ENCODE measurements at regions not wholly inside any gene's neighbourhood (a gene's known extent, or its start where the extent isn't known, plus 50 kb on each side); places are given as distances from the start of the nearest gene placed in this dataset.
"Not testable (repeated sequence)": the region's sequence is repeated elsewhere in the genome, so short reads cannot be mapped to it uniquely, and the experiment has no call there.

GRCh38 chr12:33546004-33546403 is 106.4 kb upstream of the SYT10 start:
- no peak overlapping the region for H2BK12ac ChIP-seq (ENCODE audit: low read length in 2 of 2)
- no peak overlapping the region for H3K4me3 ChIP-seq (ENCODE audit: insufficient read depth in 1 of 2, low read depth in 1 of 2, low read length in 2 of 2)
- H3K4me2 ChIP-seq (ENCODE audit: low read length, poor library complexity, severe bottlenecking), result no peak overlapping the region
- peaks cover 12% of the 10 kb centered on the region for H3K9me3 ChIP-seq (ENCODE audit: control insufficient read depth, low read length)
- H3K4ac ChIP-seq (ENCODE audit: low read depth in 1 of 2, low read length in 2 of 2), result no peak overlapping the region
- DNase-seq, result no peak
- H3K18ac ChIP-seq (ENCODE audit: low read depth in 1 of 2, low read length in 2 of 2), result no peak overlapping the region
- no peaks in the 10 kb centered on the region for H3K27me3 ChIP-seq (ENCODE audit: control insufficient read depth in 1 of 2, insufficient read depth in 1 of 2, low read length in 2 of 2)
- no peak overlapping the region for H4K91ac ChIP-seq (ENCODE audit: low read length)
- H3K23ac ChIP-seq (ENCODE audit: low read length in 2 of 2), result no peak overlapping the region
- no peak overlapping the region for H2BK15ac ChIP-seq (ENCODE audit: low read depth, poor library complexity, severe bottlenecking)
- no peaks in the 10 kb centered on the region for H3K79me1 ChIP-seq (replicated peaks; ENCODE audit: low read length, poor library complexity, severe bottlenecking)
- no peak overlapping the region for H2AFZ ChIP-seq (ENCODE audit: low read depth, low read length)
- H3K4me1 ChIP-seq (ENCODE audit: control insufficient read depth, insufficient read depth, low read depth, low read length), result no peaks in the 10 kb centered on the region
- H4K8ac ChIP-seq (ENCODE audit: low read length), result no peak overlapping the region
- H2BK120ac ChIP-seq (ENCODE audit: low read depth, low read length), result no peak overlapping the region
- H3K27ac ChIP-seq (ENCODE audit: low read length, poor library complexity, severe bottlenecking), result no peak overlapping the region
- no peak overlapping the region for H2AK5ac ChIP-seq (ENCODE audit: low read length, severe bottlenecking)
- H3K9ac ChIP-seq (ENCODE audit: low read length), result no peak overlapping the region
- no peak overlapping the region for H3K14ac ChIP-seq (ENCODE audit: low read length in 2 of 2)
- no peaks in the 10 kb centered on the region for H3K36me3 ChIP-seq (ENCODE audit: control insufficient read depth in 1 of 2, insufficient read depth in 2 of 2, low read depth in 1 of 2, low read length in 2 of 2)
- no CpG with 5 or more reads among the region's 3 CpGs for WGBS
- H2BK5ac ChIP-seq (ENCODE audit: low read depth, low read length, poor library complexity, severe bottlenecking), result no peak overlapping the region

GRCh38 chr12:33547084-33547483 is 107.5 kb upstream of the SYT10 start:
- H2BK12ac ChIP-seq (ENCODE audit: low read length in 2 of 2), result no peak overlapping the region
- no peaks in the 10 kb centered on the region for H3K4me1 ChIP-seq (ENCODE audit: control insufficient read depth, insufficient read depth, low read depth, low read length)
- H2AFZ ChIP-seq (ENCODE audit: low read depth, low read length), result no peak overlapping the region
- no peak overlapping the region for H2BK15ac ChIP-seq (ENCODE audit: low read depth, poor library complexity, severe bottlenecking)
- no peak overlapping the region for H3K4ac ChIP-seq (ENCODE audit: low read depth in 1 of 2, low read length in 2 of 2)
- H3K18ac ChIP-seq (ENCODE audit: low read depth in 1 of 2, low read length in 2 of 2), result no peak overlapping the region
- no peak overlapping the region for H3K9ac ChIP-seq (ENCODE audit: low read length)
- H3K27me3 ChIP-seq (ENCODE audit: control insufficient read depth in 1 of 2, insufficient read depth in 1 of 2, low read length in 2 of 2), result no peaks in the 10 kb centered on the region
- H2AK5ac ChIP-seq (ENCODE audit: low read length, severe bottlenecking), result no peak overlapping the region
- H4K8ac ChIP-seq (ENCODE audit: low read length), result no peak overlapping the region
- H2BK120ac ChIP-seq (ENCODE audit: low read depth, low read length), result no peak overlapping the region
- no peak overlapping the region for H3K4me3 ChIP-seq (ENCODE audit: insufficient read depth in 1 of 2, low read depth in 1 of 2, low read length in 2 of 2)
- no peak overlapping the region for H3K23ac ChIP-seq (ENCODE audit: low read length in 2 of 2)
- H3K36me3 ChIP-seq (ENCODE audit: control insufficient read depth in 1 of 2, insufficient read depth in 2 of 2, low read depth in 1 of 2, low read length in 2 of 2), result no peaks in the 10 kb centered on the region
- H2BK5ac ChIP-seq (ENCODE audit: low read depth, low read length, poor library complexity, severe bottlenecking), result no peak overlapping the region
- no peak for DNase-seq
- no peak overlapping the region for H3K4me2 ChIP-seq (ENCODE audit: low read length, poor library complexity, severe bottlenecking)
- H3K79me1 ChIP-seq (replicated peaks; ENCODE audit: low read length, poor library complexity, severe bottlenecking), result no peaks in the 10 kb centered on the region
- no peak overlapping the region for H3K27ac ChIP-seq (ENCODE audit: low read length, poor library complexity, severe bottlenecking)
- H3K9me3 ChIP-seq (ENCODE audit: control insufficient read depth, low read length), result peaks cover 7% of the 10 kb centered on the region
- no peak overlapping the region for H4K91ac ChIP-seq (ENCODE audit: low read length)
- H3K14ac ChIP-seq (ENCODE audit: low read length in 2 of 2), result no peak overlapping the region
- 100% methylated on average over 3 of the region's 3 CpGs for WGBS

- not testable (repeated sequence) for H3K79me1 ChIP-seq (replicated peaks; ENCODE audit: low read length, poor library complexity, severe bottlenecking)
Measured at GRCh38 chr12:33550214-33550613, 110.6 kb upstream of the SYT10 start.

GRCh38 chr12:33551006-33551405 is 111.4 kb upstream of the SYT10 start:
- H3K36me3 ChIP-seq (ENCODE audit: control insufficient read depth in 1 of 2, insufficient read depth in 2 of 2, low read depth in 1 of 2, low read length in 2 of 2), result no peaks in the 10 kb centered on the region
- DNase-seq, result no peak
- no peak overlapping the region for H3K18ac ChIP-seq (ENCODE audit: low read depth in 1 of 2, low read length in 2 of 2)
- no peak overlapping the region for H2AFZ ChIP-seq (ENCODE audit: low read depth, low read length)
- no peak overlapping the region for H3K27ac ChIP-seq (ENCODE audit: low read length, poor library complexity, severe bottlenecking)
- no peaks in the 10 kb centered on the region for H3K79me1 ChIP-seq (replicated peaks; ENCODE audit: low read length, poor library complexity, severe bottlenecking)
- no peak overlapping the region for H2AK5ac ChIP-seq (ENCODE audit: low read length, severe bottlenecking)
- no peaks in the 10 kb centered on the region for H3K27me3 ChIP-seq (ENCODE audit: control insufficient read depth in 1 of 2, insufficient read depth in 1 of 2, low read length in 2 of 2)
- H3K23ac ChIP-seq (ENCODE audit: low read length in 2 of 2), result no peak overlapping the region
- H2BK15ac ChIP-seq (ENCODE audit: low read depth, poor library complexity, severe bottlenecking), result no peak overlapping the region
- no peak overlapping the region for H3K4me2 ChIP-seq (ENCODE audit: low read length, poor library complexity, severe bottlenecking)
- H3K9ac ChIP-seq (ENCODE audit: low read length), result no peak overlapping the region
- H4K8ac ChIP-seq (ENCODE audit: low read length), result no peak overlapping the region
- no peak overlapping the region for H3K4ac ChIP-seq (ENCODE audit: low read depth in 1 of 2, low read length in 2 of 2)
- no peak overlapping the region for H3K4me3 ChIP-seq (ENCODE audit: insufficient read depth in 1 of 2, low read depth in 1 of 2, low read length in 2 of 2)
- H3K14ac ChIP-seq (ENCODE audit: low read length in 2 of 2), result no peak overlapping the region
- no peak overlapping the region for H2BK120ac ChIP-seq (ENCODE audit: low read depth, low read length)
- no peak overlapping the region for H2BK5ac ChIP-seq (ENCODE audit: low read depth, low read length, poor library complexity, severe bottlenecking)
- no peak overlapping the region for H4K91ac ChIP-seq (ENCODE audit: low read length)
- H3K9me3 ChIP-seq (ENCODE audit: control insufficient read depth, low read length), result no peaks in the 10 kb centered on the region
- H3K4me1 ChIP-seq (ENCODE audit: control insufficient read depth, insufficient read depth, low read depth, low read length), result no peaks in the 10 kb centered on the region
- H2BK12ac ChIP-seq (ENCODE audit: low read length in 2 of 2), result no peak overlapping the region

More at GRCh38 chr12:33550214-33550613, 110.6 kb upstream of the SYT10 start:
- H3K27me3 ChIP-seq (ENCODE audit: control insufficient read depth in 1 of 2, insufficient read depth in 1 of 2, low read length in 2 of 2); H2BK5ac ChIP-seq (ENCODE audit: low read depth, low read length, poor library complexity, severe bottlenecking); H2AFZ ChIP-seq (ENCODE audit: low read depth, low read length); H2BK15ac ChIP-seq (ENCODE audit: low read depth, poor library complexity, severe bottlenecking); H2BK120ac ChIP-seq (ENCODE audit: low read depth, low read length); H3K4ac ChIP-seq (ENCODE audit: low read depth in 1 of 2, low read length in 2 of 2); H4K8ac ChIP-seq (ENCODE audit: low read length); H3K36me3 ChIP-seq (ENCODE audit: control insufficient read depth in 1 of 2, insufficient read depth in 2 of 2, low read depth in 1 of 2, low read length in 2 of 2); H3K4me2 ChIP-seq (ENCODE audit: low read length, poor library complexity, severe bottlenecking); H3K14ac ChIP-seq (ENCODE audit: low read length in 2 of 2); DNase-seq; H3K4me3 ChIP-seq (ENCODE audit: insufficient read depth in 1 of 2, low read depth in 1 of 2, low read length in 2 of 2); H3K23ac ChIP-seq (ENCODE audit: low read length in 2 of 2); H3K9ac ChIP-seq (ENCODE audit: low read length); H3K27ac ChIP-seq (ENCODE audit: low read length, poor library complexity, severe bottlenecking); H4K91ac ChIP-seq (ENCODE audit: low read length); H2AK5ac ChIP-seq (ENCODE audit: low read length, severe bottlenecking); H3K4me1 ChIP-seq (ENCODE audit: control insufficient read depth, insufficient read depth, low read depth, low read length); H2BK12ac ChIP-seq (ENCODE audit: low read length in 2 of 2); H3K18ac ChIP-seq (ENCODE audit: low read depth in 1 of 2, low read length in 2 of 2); H3K9me3 ChIP-seq (ENCODE audit: control insufficient read depth, low read length): not testable (repeated sequence)
